Activated naive CD8-positive, alpha-beta T cell treated with anti-CD3 and anti-CD28 coated beads, Interleukin-2, amount 10 ng/mL, durations not matched to agents 7 days and 5 days (primary cell): ENCODE measurements at regions not wholly inside any gene's neighbourhood (a gene's known extent, or its start where the extent isn't known, plus 50 kb on each side); places are given as distances from the start of the nearest gene placed in this dataset.

Source experiments
- ATAC-seq: fragments of 150-1000 bp; cut with Tn5 transposase; one replicate; pipeline ENCODE4 v1.10.0; 2021; ENCODE audit warnings: low read depth, moderate library complexity
- POLR2A ChIA-PET: fragments of 350-600 bp; sonication (Branson Sonifier 250); formaldehyde crosslinking; loops from one replicate; lab custom pipeline; 2021; ENCODE audit warnings: antibody characterized with exemption; lab: Charles Lee
- DNase-seq: peaks from one replicate; pipeline ENCODE4 v3.0.0; 2021
- H3K27ac Mint-ChIP-seq: one replicate; pipeline ENCODE4 v1.8.0; 2022; ENCODE audit warnings: mild to moderate bottlenecking, mixed read lengths
- H3K27me3 Mint-ChIP-seq: one replicate; pipeline ENCODE4 v1.8.0; 2022; ENCODE audit warnings: mild to moderate bottlenecking, moderate library complexity, mixed read lengths
- H3K36me3 Mint-ChIP-seq: one replicate; pipeline ENCODE4 v1.8.0; 2021; ENCODE audit warnings: mild to moderate bottlenecking, mixed read lengths
- H3K4me1 Mint-ChIP-seq: one replicate; pipeline ENCODE4 v1.8.0; 2021; ENCODE audit warnings: mixed read lengths
- H3K4me3 Mint-ChIP-seq: one replicate; pipeline ENCODE4 v1.8.0; 2022; ENCODE audit warnings: mild to moderate bottlenecking, moderate library complexity, mixed read lengths
- H3K9me3 Mint-ChIP-seq: one replicate; pipeline ENCODE4 v1.8.0; 2021; ENCODE audit warnings: mixed read lengths

- peaks cover 2% of the 10 kb centered on the region for H3K36me3 Mint-ChIP-seq
- peaks cover 1% of the 10 kb centered on the region for H3K9me3 Mint-ChIP-seq
- DNase-seq (no peak), ATAC-seq (no peak)
- H3K27me3 Mint-ChIP-seq: no peaks in the 10 kb centered on the region
- POLR2A ChIA-PET: no interaction called here
- H3K4me1 Mint-ChIP-seq: peaks cover 12% of the 10 kb centered on the region
- H3K27ac Mint-ChIP-seq: no peak overlapping the region
- no peak overlapping the region for H3K4me3 Mint-ChIP-seq
Measured at GRCh38 chr19:28497137-28497536, 715.8 kb downstream of the UQCRFS1 start.

- no peaks in the 10 kb centered on the region for H3K27me3 Mint-ChIP-seq
- no peaks in the 10 kb centered on the region for H3K4me1 Mint-ChIP-seq
- no peaks in the 10 kb centered on the region for H3K9me3 Mint-ChIP-seq
- DNase-seq: no peak
- POLR2A ChIA-PET: no interaction called here
- no peak for ATAC-seq
- no peaks in the 10 kb centered on the region for H3K36me3 Mint-ChIP-seq
- H3K4me3 Mint-ChIP-seq: no peak overlapping the region
- no peak overlapping the region for H3K27ac Mint-ChIP-seq
Measured at GRCh38 chr19:28495046-28495445, 717.9 kb downstream of the UQCRFS1 start.

GRCh38 chr19:28494461-28494860 lies 718.5 kb downstream of the UQCRFS1 start:
- H3K27me3 Mint-ChIP-seq: no peaks in the 10 kb centered on the region
- no peak overlapping the region for H3K27ac Mint-ChIP-seq
- POLR2A ChIA-PET: no interaction called here
- no peaks in the 10 kb centered on the region for H3K36me3 Mint-ChIP-seq
- H3K9me3 Mint-ChIP-seq: no peaks in the 10 kb centered on the region
- no peaks in the 10 kb centered on the region for H3K4me1 Mint-ChIP-seq
- ATAC-seq (no peak), DNase-seq (no peak)
- no peak overlapping the region for H3K4me3 Mint-ChIP-seq

GRCh38 chr19:28493884-28494283 lies 719.1 kb downstream of the UQCRFS1 start:
- H3K4me1 Mint-ChIP-seq: no peaks in the 10 kb centered on the region
- DNase-seq (no peak), ATAC-seq (no peak)
- H3K27me3 Mint-ChIP-seq: no peaks in the 10 kb centered on the region
- no peak overlapping the region for H3K4me3 Mint-ChIP-seq
- no peaks in the 10 kb centered on the region for H3K9me3 Mint-ChIP-seq
- H3K36me3 Mint-ChIP-seq: no peaks in the 10 kb centered on the region
- POLR2A ChIA-PET: no interaction called here
- no peak overlapping the region for H3K27ac Mint-ChIP-seq

GRCh38 chr19:28492621-28493020 lies 720.3 kb downstream of the UQCRFS1 start:
- no peaks in the 10 kb centered on the region for H3K27me3 Mint-ChIP-seq
- POLR2A ChIA-PET: no interaction called here
- H3K36me3 Mint-ChIP-seq: no peaks in the 10 kb centered on the region
- H3K4me3 Mint-ChIP-seq: no peak overlapping the region
- DNase-seq (no peak), ATAC-seq (no peak)
- H3K9me3 Mint-ChIP-seq: no peaks in the 10 kb centered on the region
- H3K27ac Mint-ChIP-seq: no peak overlapping the region
- H3K4me1 Mint-ChIP-seq: no peaks in the 10 kb centered on the region

GRCh38 chr19:28492201-28492600 lies 720.8 kb downstream of the UQCRFS1 start:
- no peak for ATAC-seq
- no peaks in the 10 kb centered on the region for H3K9me3 Mint-ChIP-seq
- no peak overlapping the region for H3K4me3 Mint-ChIP-seq
- no peaks in the 10 kb centered on the region for H3K4me1 Mint-ChIP-seq
- DNase-seq: no peak
- POLR2A ChIA-PET: no interaction called here
- H3K27me3 Mint-ChIP-seq: no peaks in the 10 kb centered on the region
- no peak overlapping the region for H3K27ac Mint-ChIP-seq
- H3K36me3 Mint-ChIP-seq: no peaks in the 10 kb centered on the region

GRCh38 chr19:28489776-28490175 lies 723.2 kb downstream of the UQCRFS1 start:
- Mint-ChIP-seq H3K9me3 (no peaks in the 10 kb centered on the region), H3K36me3 (no peaks in the 10 kb centered on the region), H3K4me1 (no peaks in the 10 kb centered on the region), H3K27ac (no peak overlapping the region), H3K27me3 (no peaks in the 10 kb centered on the region), H3K4me3 (no peak overlapping the region)
- POLR2A ChIA-PET: no interaction called here
- DNase-seq: no peak
- no peak for ATAC-seq

GRCh38 chr19:28489126-28489660 lies 723.8 kb downstream of the UQCRFS1 start:
- H3K4me1 Mint-ChIP-seq: no peaks in the 10 kb centered on the region
- ATAC-seq (no peak), DNase-seq (no peak)
- no peaks in the 10 kb centered on the region for H3K27me3 Mint-ChIP-seq
- no peak overlapping the region for H3K27ac Mint-ChIP-seq
- no peaks in the 10 kb centered on the region for H3K36me3 Mint-ChIP-seq
- H3K4me3 Mint-ChIP-seq: no peak overlapping the region
- POLR2A ChIA-PET: no interaction called here
- no peaks in the 10 kb centered on the region for H3K9me3 Mint-ChIP-seq

- Mint-ChIP-seq H3K4me3 (no peak overlapping the region), H3K36me3 (no peaks in the 10 kb centered on the region), H3K9me3 (no peaks in the 10 kb centered on the region), H3K27ac (no peak overlapping the region), H3K27me3 (no peaks in the 10 kb centered on the region), H3K4me1 (no peaks in the 10 kb centered on the region)
- POLR2A ChIA-PET: no interaction called here
- no peak for ATAC-seq
- no peak for DNase-seq
Measured at GRCh38 chr19:28487999-28488398, 725.0 kb downstream of the UQCRFS1 start.

GRCh38 chr19:28486926-28487325 lies 726.0 kb downstream of the UQCRFS1 start:
- Mint-ChIP-seq H3K36me3 (no peaks in the 10 kb centered on the region), H3K27me3 (no peaks in the 10 kb centered on the region), H3K9me3 (no peaks in the 10 kb centered on the region), H3K4me1 (no peaks in the 10 kb centered on the region), H3K4me3 (no peak overlapping the region), H3K27ac (no peak overlapping the region)
- ATAC-seq (no peak), DNase-seq (no peak)
- POLR2A ChIA-PET: no interaction called here

GRCh38 chr19:28486473-28486872 lies 726.5 kb downstream of the UQCRFS1 start:
- POLR2A ChIA-PET: no interaction called here
- Mint-ChIP-seq H3K9me3 (no peaks in the 10 kb centered on the region), H3K4me3 (no peak overlapping the region), H3K27ac (no peak overlapping the region), H3K36me3 (no peaks in the 10 kb centered on the region), H3K27me3 (no peaks in the 10 kb centered on the region), H3K4me1 (no peaks in the 10 kb centered on the region)
- ATAC-seq: no peak
- no peak for DNase-seq

- H3K9me3 Mint-ChIP-seq: no peaks in the 10 kb centered on the region
- no peaks in the 10 kb centered on the region for H3K4me1 Mint-ChIP-seq
- H3K27ac Mint-ChIP-seq: no peak overlapping the region
- POLR2A ChIA-PET: no interaction called here
- ATAC-seq: no peak
- DNase-seq: no peak
- H3K36me3 Mint-ChIP-seq: no peaks in the 10 kb centered on the region
- H3K27me3 Mint-ChIP-seq: no peaks in the 10 kb centered on the region
- no peak overlapping the region for H3K4me3 Mint-ChIP-seq
Measured at GRCh38 chr19:28485292-28485691, 727.7 kb downstream of the UQCRFS1 start.

- no peak overlapping the region for H3K4me3 Mint-ChIP-seq
- no peaks in the 10 kb centered on the region for H3K36me3 Mint-ChIP-seq
- ATAC-seq (no peak), DNase-seq (no peak)
- H3K27ac Mint-ChIP-seq: no peak overlapping the region
- no peaks in the 10 kb centered on the region for H3K9me3 Mint-ChIP-seq
- POLR2A ChIA-PET: no interaction called here
- no peaks in the 10 kb centered on the region for H3K4me1 Mint-ChIP-seq
- no peaks in the 10 kb centered on the region for H3K27me3 Mint-ChIP-seq
Measured at GRCh38 chr19:28483197-28483596, 729.8 kb downstream of the UQCRFS1 start.

GRCh38 chr19:28482221-28482620 lies 730.7 kb downstream of the UQCRFS1 start:
- no peak for ATAC-seq
- no peaks in the 10 kb centered on the region for H3K36me3 Mint-ChIP-seq
- no peaks in the 10 kb centered on the region for H3K9me3 Mint-ChIP-seq
- no peaks in the 10 kb centered on the region for H3K4me1 Mint-ChIP-seq
- H3K27me3 Mint-ChIP-seq: no peaks in the 10 kb centered on the region
- POLR2A ChIA-PET: no interaction called here
- no peak for DNase-seq
- H3K4me3 Mint-ChIP-seq: no peak overlapping the region
- H3K27ac Mint-ChIP-seq: no peak overlapping the region

GRCh38 chr19:28481674-28482073 lies 731.3 kb downstream of the UQCRFS1 start:
- no peaks in the 10 kb centered on the region for H3K4me1 Mint-ChIP-seq
- POLR2A ChIA-PET: no interaction called here

More at GRCh38 chr19:28481674-28482073, 731.3 kb downstream of the UQCRFS1 start:
- Mint-ChIP-seq H3K27ac (no peak overlapping the region), H3K36me3 (no peaks in the 10 kb centered on the region), H3K4me3 (no peak overlapping the region), H3K9me3 (no peaks in the 10 kb centered on the region), H3K27me3 (peaks cover under 1% of the 10 kb centered on the region)
- DNase-seq (no peak), ATAC-seq (no peak)
